ENCODE measurements at regions not wholly inside any gene's neighbourhood (a gene's known extent, or its start where the extent isn't known, plus 50 kb on each side); places are given as distances from the start of the nearest gene placed in this dataset.

- DNase-seq (ENCODE audit: extremely low read depth, low read depth): no peak
- no peak for TF ChIP-seq CTCF (IDR thresholded peaks at IDR 0.05; ENCODE audit: low read depth, low read length, missing control alignments)
- H3K4me3 ChIP-seq (replicated peaks; ENCODE audit: low read depth, low read length): no peak overlapping the region
Observed at GRCh38 chr5:68352166-68352565, 136.6 kb downstream of the PIK3R1 start.

- DNase-seq (ENCODE audit: extremely low read depth, low read depth): no peak
- H3K4me3 ChIP-seq (replicated peaks; ENCODE audit: low read depth, low read length): no peak overlapping the region
- TF ChIP-seq CTCF (IDR thresholded peaks at IDR 0.05; ENCODE audit: low read depth, low read length, missing control alignments): no peak
Observed at GRCh38 chr5:68353605-68354004, 138.0 kb downstream of the PIK3R1 start.

- H3K4me3 ChIP-seq (replicated peaks; ENCODE audit: low read depth, low read length): no peak overlapping the region
- DNase-seq (ENCODE audit: extremely low read depth, low read depth): no peak
- TF ChIP-seq CTCF (IDR thresholded peaks at IDR 0.05; ENCODE audit: low read depth, low read length, missing control alignments): no peak
Observed at GRCh38 chr5:68354315-68354714, 138.8 kb downstream of the PIK3R1 start.

GRCh38 chr5:68356216-68356615, 140.7 kb downstream of the PIK3R1 start:
- H3K4me3 ChIP-seq (replicated peaks; ENCODE audit: low read depth, low read length): no peak overlapping the region
- TF ChIP-seq CTCF (IDR thresholded peaks at IDR 0.05; ENCODE audit: low read depth, low read length, missing control alignments): no peak
- no peak for DNase-seq (ENCODE audit: extremely low read depth, low read depth)

GRCh38 chr5:68356623-68357022, 141.1 kb downstream of the PIK3R1 start:
- no peak for TF ChIP-seq CTCF (IDR thresholded peaks at IDR 0.05; ENCODE audit: low read depth, low read length, missing control alignments)
- H3K4me3 ChIP-seq (replicated peaks; ENCODE audit: low read depth, low read length): no peak overlapping the region
- DNase-seq (ENCODE audit: extremely low read depth, low read depth): no peak

GRCh38 chr5:68359699-68360098, 144.1 kb downstream of the PIK3R1 start:
- no peak for TF ChIP-seq CTCF (IDR thresholded peaks at IDR 0.05; ENCODE audit: low read depth, low read length, missing control alignments)
- DNase-seq (ENCODE audit: extremely low read depth, low read depth): no peak

GRCh38 chr5:68362331-68362730, 146.8 kb downstream of the PIK3R1 start:
- TF ChIP-seq CTCF (IDR thresholded peaks at IDR 0.05; ENCODE audit: low read depth, low read length, missing control alignments): no peak
- H3K4me3 ChIP-seq (replicated peaks; ENCODE audit: low read depth, low read length): no peak overlapping the region
- no peak for DNase-seq (ENCODE audit: extremely low read depth, low read depth)

More at GRCh38 chr5:68359699-68360098, 144.1 kb downstream of the PIK3R1 start:
- H3K4me3 ChIP-seq (replicated peaks; ENCODE audit: low read depth, low read length): no peak overlapping the region

All from HFF-Myc (cell line).